Trophoblast cell (in vitro differentiated cells and primary cell): ENCODE measurements at regions not wholly inside any gene's neighbourhood (a gene's known extent, or its start where the extent isn't known, plus 50 kb on each side); places are given as distances from the start of the nearest gene placed in this dataset.

Experiments
- DNase-seq, 2 donors: peaks; one replicate each; pipeline ENCODE4 v3.0.0-alpha.2; 2016
- H2AFZ ChIP-seq: 2 replicates; pipeline ENCODE4 v1.6.1; 2013; ENCODE audit warnings: low read length, moderate library complexity, mild to moderate bottlenecking; ENCODE audit not compliant: insufficient read depth, poor library complexity
- H2AK5ac ChIP-seq: 2 replicates; pipeline ENCODE4 v1.6.1; 2013; ENCODE audit warnings: mild to moderate bottlenecking, low read length
- H2BK120ac ChIP-seq: 2 replicates; pipeline ENCODE4 v1.6.1; 2013; ENCODE audit warnings: low read length, mild to moderate bottlenecking, moderate library complexity; ENCODE audit not compliant: insufficient read depth, poor library complexity
- H2BK12ac ChIP-seq: 2 replicates; pipeline ENCODE4 v1.6.1; 2013; ENCODE audit warnings: mild to moderate bottlenecking, low read length, moderate library complexity
- H2BK5ac ChIP-seq: 2 replicates; pipeline ENCODE4 v1.6.1; 2013; ENCODE audit warnings: low read length, low read depth, moderate library complexity, mild to moderate bottlenecking; ENCODE audit not compliant: poor library complexity
- H3K14ac ChIP-seq: 2 replicates; pipeline ENCODE4 v1.6.1; 2013; ENCODE audit warnings: mild to moderate bottlenecking, low read length
- H3K18ac ChIP-seq: 2 replicates; pipeline ENCODE4 v1.6.1; 2013; ENCODE audit warnings: mild to moderate bottlenecking, low read length
- H3K23ac ChIP-seq: 2 replicates; pipeline ENCODE4 v1.6.1; 2013; ENCODE audit warnings: low read length
- H3K27ac ChIP-seq: 2 replicates; pipeline ENCODE4 v1.5.1; 2013; ENCODE audit warnings: low read depth, mild to moderate bottlenecking, inconsistent platforms, low read length, moderate library complexity
- H3K27me3 ChIP-seq: 2 replicates; pipeline ENCODE4 v1.6.1; 2013; ENCODE audit warnings: inconsistent platforms, mild to moderate bottlenecking, low read length, moderate library complexity; ENCODE audit not compliant: insufficient read depth
- H3K36me3 ChIP-seq, 2 experiments: 1 replicate in 1 of 2; 2 replicates in 1 of 2; pipeline ENCODE4 v1.6.1; 2013; ENCODE audit warnings: low read length in 2 of 2, mild to moderate bottlenecking in 2 of 2, moderate library complexity in 1 of 2; ENCODE audit not compliant: insufficient read depth in 2 of 2, control insufficient read depth in 1 of 2
- H3K4ac ChIP-seq: 2 replicates; pipeline ENCODE4 v1.6.1; 2013; ENCODE audit warnings: low read depth, mild to moderate bottlenecking, low read length, moderate library complexity
- H3K4me1 ChIP-seq, 2 experiments: 1 replicate in 1 of 2; 2 replicates in 1 of 2; pipeline ENCODE4 v1.6.1; 2013; ENCODE audit warnings: low read length in 2 of 2, mild to moderate bottlenecking in 2 of 2, moderate library complexity in 1 of 2; ENCODE audit not compliant: insufficient read depth in 2 of 2, control insufficient read depth in 1 of 2
- H3K4me2 ChIP-seq: 2 replicates; pipeline ENCODE4 v1.6.1; 2013; ENCODE audit warnings: inconsistent platforms, mild to moderate bottlenecking, low read length, moderate library complexity
- H3K4me3 ChIP-seq: 2 replicates; pipeline ENCODE4 v1.5.1; 2013; ENCODE audit warnings: mild to moderate bottlenecking, low read depth, low read length, inconsistent platforms
- H3K79me1 ChIP-seq: one replicate; pipeline ENCODE4 v1.6.1; 2013; ENCODE audit warnings: low read length
- H3K79me2 ChIP-seq: 2 replicates; pipeline ENCODE4 v1.6.1; 2013; ENCODE audit warnings: low read length, mild to moderate bottlenecking; ENCODE audit not compliant: control insufficient read depth, insufficient read depth, poor library complexity
- H3K9ac ChIP-seq: 2 replicates; pipeline ENCODE4 v1.6.1; 2013; ENCODE audit warnings: mild to moderate bottlenecking, low read length
- H3K9me3 ChIP-seq: 2 replicates; pipeline ENCODE4 v1.6.1; 2013; ENCODE audit warnings: low read depth, mild to moderate bottlenecking, control low read depth, inconsistent platforms, low read length; ENCODE audit not compliant: insufficient read depth
- H4K12ac ChIP-seq: 2 replicates; pipeline ENCODE4 v1.6.1; 2013; ENCODE audit warnings: low read depth, mild to moderate bottlenecking, low read length, moderate library complexity
- H4K8ac ChIP-seq: 2 replicates; pipeline ENCODE4 v1.6.1; 2013; ENCODE audit warnings: low read depth, mild to moderate bottlenecking, low read length, moderate library complexity
- H4K91ac ChIP-seq: one replicate; pipeline ENCODE4 v1.6.1; 2013; ENCODE audit warnings: low read depth, mild to moderate bottlenecking, low read length, moderate library complexity
- WGBS: extraction: QIAGEN DNeasy Blood & Tissue Kit; methylation state at CpG from one replicate; pipeline ENCODE4 v1.1.7; 2013; ENCODE audit warnings: missing lambda C conversion rate; ENCODE audit not compliant: insufficient read length, insufficient coverage; ENCODE audit errors: extremely low coverage; 5-methylcytosine and 5-hydroxymethylcytosine counted together

GRCh38 chr7:25454562-25455041 lies 226.3 kb upstream of the NPVF start:
- no CpG with 5 or more reads among the region's 9 CpGs for WGBS
- Histone ChIP-seq H4K8ac (no peak overlapping the region), H2BK5ac (no peak overlapping the region)

GRCh38 chr7:25455683-25456251 lies 227.5 kb upstream of the NPVF start:
- no peak for DNase-seq
- no peaks in the 10 kb centered on the region for H3K4me1 ChIP-seq
- no peak overlapping the region for H3K14ac ChIP-seq
- H2AFZ ChIP-seq: no peak overlapping the region
- no peaks in the 10 kb centered on the region for H3K9me3 ChIP-seq
- no peak overlapping the region for H3K4me2 ChIP-seq
- H3K4me3 ChIP-seq: no peak overlapping the region
- H4K91ac ChIP-seq: no peak overlapping the region
- no peaks in the 10 kb centered on the region for H3K27me3 ChIP-seq
- no CpG with 5 or more reads among the region's 10 CpGs for WGBS
- H3K36me3 ChIP-seq: no peaks in the 10 kb centered on the region
- H2BK5ac ChIP-seq: no peak overlapping the region
- no peaks in the 10 kb centered on the region for H3K79me2 ChIP-seq
- no peak overlapping the region for H2BK12ac ChIP-seq
- no peak overlapping the region for H3K18ac ChIP-seq
- H3K23ac ChIP-seq: no peak overlapping the region
- H2AK5ac ChIP-seq: no peak overlapping the region
- H3K27ac ChIP-seq: no peak overlapping the region
- H4K12ac ChIP-seq: no peak overlapping the region
- no peak overlapping the region for H3K4ac ChIP-seq
- no peak overlapping the region for H2BK120ac ChIP-seq
- H3K9ac ChIP-seq: no peak overlapping the region
- H4K8ac ChIP-seq: no peak overlapping the region
- H3K79me1 ChIP-seq: no peaks in the 10 kb centered on the region

More at GRCh38 chr7:25454562-25455041, 226.3 kb upstream of the NPVF start:
- no peaks in the 10 kb centered on the region for H3K79me2 ChIP-seq
- H2BK120ac ChIP-seq: no peak overlapping the region
- peak; percentile 1 to 3 for DNase-seq
- no peaks in the 10 kb centered on the region for H3K4me1 ChIP-seq
- no peak overlapping the region for H4K12ac ChIP-seq
- H3K4ac ChIP-seq: no peak overlapping the region
- no peak overlapping the region for H3K18ac ChIP-seq
- H3K9me3 ChIP-seq: no peaks in the 10 kb centered on the region
- no peaks in the 10 kb centered on the region for H3K79me1 ChIP-seq
- H2BK12ac ChIP-seq: no peak overlapping the region
- H3K27me3 ChIP-seq: no peaks in the 10 kb centered on the region
- no peak overlapping the region for H2AK5ac ChIP-seq
- H4K91ac ChIP-seq: no peak overlapping the region
- no peak overlapping the region for H3K9ac ChIP-seq
- H3K23ac ChIP-seq: no peak overlapping the region
- H3K4me2 ChIP-seq: no peak overlapping the region
- no peak overlapping the region for H3K14ac ChIP-seq
- no peaks in the 10 kb centered on the region for H3K36me3 ChIP-seq
- H2AFZ ChIP-seq: no peak overlapping the region
- H3K27ac ChIP-seq: no peak overlapping the region
- H3K4me3 ChIP-seq: no peak overlapping the region

- Histone ChIP-seq H4K91ac (no peak overlapping the region), H3K9ac (no peak overlapping the region), H2AFZ (no peak overlapping the region), H3K4ac (no peak overlapping the region), H3K4me1 (no peaks in the 10 kb centered on the region), H3K9me3 (no peaks in the 10 kb centered on the region), H3K4me2 (no peak overlapping the region), H2BK5ac (no peak overlapping the region), H3K27me3 (no peaks in the 10 kb centered on the region), H4K8ac (no peak overlapping the region), H2BK120ac (no peak overlapping the region), H3K14ac (no peak overlapping the region), H3K36me3 (no peaks in the 10 kb centered on the region), H3K27ac (no peak overlapping the region), H4K12ac (no peak overlapping the region), H2BK12ac (no peak overlapping the region), H3K18ac (no peak overlapping the region), H3K4me3 (no peak overlapping the region), H3K79me2 (no peaks in the 10 kb centered on the region), H3K79me1 (no peaks in the 10 kb centered on the region), H2AK5ac (no peak overlapping the region), H3K23ac (no peak overlapping the region)
- DNase-seq: no peak
- no CpG with 5 or more reads among the region's 8 CpGs for WGBS
Measured at GRCh38 chr7:25456467-25457171, 228.3 kb upstream of the NPVF start.

GRCh38 chr7:25459057-25459456 lies 230.8 kb upstream of the NPVF start:
- Histone ChIP-seq H3K4ac (no peak overlapping the region), H3K4me3 (no peak overlapping the region), H4K8ac (no peak overlapping the region), H3K79me2 (no peaks in the 10 kb centered on the region), H3K14ac (no peak overlapping the region), H3K79me1 (no peaks in the 10 kb centered on the region), H4K91ac (no peak overlapping the region), H3K4me2 (no peak overlapping the region), H3K27ac (no peak overlapping the region), H3K4me1 (no peaks in the 10 kb centered on the region), H2AK5ac (no peak overlapping the region), H2BK120ac (no peak overlapping the region), H2AFZ (no peak overlapping the region), H4K12ac (no peak overlapping the region), H3K27me3 (no peaks in the 10 kb centered on the region), H3K9ac (no peak overlapping the region), H3K23ac (no peak overlapping the region), H2BK12ac (no peak overlapping the region), H3K36me3 (no peaks in the 10 kb centered on the region), H3K18ac (no peak overlapping the region), H3K9me3 (no peaks in the 10 kb centered on the region), H2BK5ac (no peak overlapping the region)
- DNase-seq: no peak
